HG02759 (cell line): ENCODE measurements at regions not wholly inside any gene's neighbourhood (a gene's known extent, or its start where the extent isn't known, plus 50 kb on each side); places are given as distances from the start of the nearest gene placed in this dataset.
"Not testable (repeated sequence)": the region's sequence is repeated elsewhere in the genome, so short reads cannot be mapped to it uniquely, and the experiment has no call there.

Source experiments
- ATAC-seq: cut with Tn5 transposase; IDR thresholded peaks from one replicate; pipeline ENCODE4 v1.9.1; 2021; ENCODE audit warnings: mild to moderate bottlenecking, moderate library complexity; ENCODE audit not compliant: unreplicated experiment

GRCh38 chr5:19140276-19140675 is 847.7 kb downstream of the CDH18 start:
- ATAC-seq: no peak

- not testable (repeated sequence) for ATAC-seq
Observed at GRCh38 chr5:19141937-19142524, 846.0 kb downstream of the CDH18 start.

GRCh38 chr5:19142713-19143414 is 845.1 kb downstream of the CDH18 start:
- ATAC-seq: not testable (repeated sequence)

GRCh38 chr5:19143935-19144334 is 844.1 kb downstream of the CDH18 start:
- ATAC-seq: no peak

- ATAC-seq: no peak
Observed at GRCh38 chr5:19169426-19169825, 818.6 kb downstream of the CDH18 start.

- no peak for ATAC-seq
Observed at GRCh38 chr5:19172926-19173470, 815.0 kb downstream of the CDH18 start.

- ATAC-seq: no peak
Observed at GRCh38 chr5:19175776-19176570, 812.0 kb downstream of the CDH18 start.

GRCh38 chr5:19179571-19179970 is 808.4 kb downstream of the CDH18 start:
- no peak for ATAC-seq

GRCh38 chr5:19189176-19189575 is 798.8 kb downstream of the CDH18 start:
- no peak for ATAC-seq

GRCh38 chr5:19193631-19194030 is 794.4 kb downstream of the CDH18 start:
- no peak for ATAC-seq

- no peak for ATAC-seq
Observed at GRCh38 chr5:19196631-19197030, 791.4 kb downstream of the CDH18 start.

GRCh38 chr5:19200251-19200650 is 787.7 kb downstream of the CDH18 start:
- ATAC-seq: no peak

GRCh38 chr5:19208397-19208796 is 779.6 kb downstream of the CDH18 start:
- no peak for ATAC-seq

- no peak for ATAC-seq
Observed at GRCh38 chr5:19210886-19211285, 777.1 kb downstream of the CDH18 start.

GRCh38 chr5:19229179-19229835 is 758.7 kb downstream of the CDH18 start:
- no peak for ATAC-seq

GRCh38 chr5:19233573-19233972 is 754.4 kb downstream of the CDH18 start:
- no peak for ATAC-seq

- ATAC-seq: no peak
Observed at GRCh38 chr5:19235101-19235584, 752.9 kb downstream of the CDH18 start.

GRCh38 chr5:19240170-19240569 is 747.8 kb downstream of the CDH18 start:
- ATAC-seq: no peak

- ATAC-seq: no peak
Observed at GRCh38 chr5:19241690-19242089, 746.3 kb downstream of the CDH18 start.

GRCh38 chr5:19246191-19246590 is 741.8 kb downstream of the CDH18 start:
- not testable (repeated sequence) for ATAC-seq

- no peak for ATAC-seq
Observed at GRCh38 chr5:19247302-19247701, 740.7 kb downstream of the CDH18 start.
